ENCODE measurements at regions not wholly inside any gene's neighbourhood (a gene's known extent, or its start where the extent isn't known, plus 50 kb on each side); places are given as distances from the start of the nearest gene placed in this dataset.

DNA sequence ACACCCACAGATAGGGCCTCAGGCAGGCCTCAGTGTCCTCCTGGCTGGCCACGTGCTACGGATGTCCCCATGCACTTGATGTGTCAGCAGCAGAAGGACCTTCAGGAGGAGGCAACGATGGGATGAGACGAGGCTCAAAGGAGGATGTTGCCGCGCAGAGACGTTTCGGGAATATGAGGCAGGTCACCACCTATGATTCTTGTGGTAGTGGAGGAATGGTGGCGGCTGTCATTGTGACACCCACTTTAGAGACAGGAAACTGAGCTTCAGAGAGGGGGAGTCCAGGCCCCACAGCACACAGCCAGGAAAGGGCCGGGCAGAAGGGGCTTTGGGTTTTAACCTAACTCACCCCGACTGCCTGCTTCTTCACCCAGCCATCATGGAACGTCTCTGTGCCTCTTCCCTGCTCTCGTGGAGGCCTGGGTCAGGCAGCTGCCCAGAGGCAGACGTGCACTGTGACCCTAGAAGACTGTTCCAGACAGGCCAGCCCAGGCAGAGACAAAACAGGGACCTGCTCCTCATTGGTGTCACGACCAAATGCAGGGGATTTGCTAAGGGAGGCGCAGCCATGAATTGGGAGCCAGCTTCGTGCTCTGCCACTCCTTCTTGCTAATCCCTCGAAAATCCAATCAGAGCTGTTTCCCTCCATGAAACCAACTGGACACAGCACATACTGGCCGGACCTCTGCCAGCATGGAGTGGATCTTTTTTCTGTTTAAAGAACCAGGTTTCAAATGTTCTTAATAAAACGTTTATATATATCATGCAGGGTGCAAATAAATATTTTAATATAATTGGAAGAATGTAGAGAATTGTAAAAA is 169.2 kb downstream of the ASB1 start:
- TF ChIP-seq, protein P1, sequence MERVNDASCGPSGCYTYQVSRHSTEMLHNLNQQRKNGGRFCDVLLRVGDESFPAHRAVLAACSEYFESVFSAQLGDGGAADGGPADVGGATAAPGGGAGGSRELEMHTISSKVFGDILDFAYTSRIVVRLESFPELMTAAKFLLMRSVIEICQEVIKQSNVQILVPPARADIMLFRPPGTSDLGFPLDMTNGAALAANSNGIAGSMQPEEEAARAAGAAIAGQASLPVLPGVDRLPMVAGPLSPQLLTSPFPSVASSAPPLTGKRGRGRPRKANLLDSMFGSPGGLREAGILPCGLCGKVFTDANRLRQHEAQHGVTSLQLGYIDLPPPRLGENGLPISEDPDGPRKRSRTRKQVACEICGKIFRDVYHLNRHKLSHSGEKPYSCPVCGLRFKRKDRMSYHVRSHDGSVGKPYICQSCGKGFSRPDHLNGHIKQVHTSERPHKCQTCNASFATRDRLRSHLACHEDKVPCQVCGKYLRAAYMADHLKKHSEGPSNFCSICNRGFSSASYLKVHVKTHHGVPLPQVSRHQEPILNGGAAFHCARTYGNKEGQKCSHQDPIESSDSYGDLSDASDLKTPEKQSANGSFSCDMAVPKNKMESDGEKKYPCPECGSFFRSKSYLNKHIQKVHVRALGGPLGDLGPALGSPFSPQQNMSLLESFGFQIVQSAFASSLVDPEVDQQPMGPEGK (CRISPR knock-in tag; IDR thresholded peaks at IDR 0.05; ENCODE audit: borderline replicate concordance) = no peak
- TF ChIP-seq ZNF565 (CRISPR knock-in tag; conservative IDR thresholded peaks at IDR 0.05; ENCODE audit: low read depth) (no peak), TOX (CRISPR knock-in tag; IDR thresholded peaks at IDR 0.05; ENCODE audit: borderline replicate concordance) (no peak), CSDC2 (CRISPR knock-in tag; IDR thresholded peaks at IDR 0.05) (no peak), ARNTL (CRISPR knock-in tag; IDR thresholded peaks at IDR 0.05; ENCODE audit: borderline replicate concordance, low read depth) (no peak), TCF4 (CRISPR knock-in tag; IDR thresholded peaks at IDR 0.05; ENCODE audit: borderline replicate concordance) (no peak), ZNF70 (CRISPR knock-in tag; IDR thresholded peaks at IDR 0.05) (no peak), ZFP30 (CRISPR knock-in tag; IDR thresholded peaks at IDR 0.05) (no peak), ZNF8 (CRISPR knock-in tag; IDR thresholded peaks at IDR 0.05) (no peak), OSR1 (CRISPR knock-in tag; IDR thresholded peaks at IDR 0.05) (no peak)
